IMR-90 (cell line): ENCODE measurements at regions not wholly inside any gene's neighbourhood (a gene's known extent, or its start where the extent isn't known, plus 50 kb on each side); places are given as distances from the start of the nearest gene placed in this dataset.

ENCODE experiments used
- RAD21 ChIP-seq: IDR thresholded peaks from 2 replicates; pipeline ENCODE4 v1.6.1; 2012; ENCODE audit warnings: low read length, improper control_type of control experiment
- RFX5 ChIP-seq: IDR thresholded peaks from 2 replicates; pipeline ENCODE4 v1.8.0; 2012; ENCODE audit warnings: low read depth, mild to moderate bottlenecking, low read length, moderate library complexity
- SMC3 ChIP-seq: fragments of 150-350 bp; IDR thresholded peaks from 2 replicates; pipeline ENCODE4 v1.6.1; 2016; ENCODE audit warnings: low read depth, mild to moderate bottlenecking, antibody characterized with exemption, low read length, moderate library complexity
- TF ChIP-seq, protein P1 (sequence below): conservative IDR thresholded peaks from 2 replicates; pipeline ENCODE4 v1.5.1; 2012; ENCODE audit warnings: mild to moderate bottlenecking, low read depth, low read length, improper control_type of control experiment

DNA sequence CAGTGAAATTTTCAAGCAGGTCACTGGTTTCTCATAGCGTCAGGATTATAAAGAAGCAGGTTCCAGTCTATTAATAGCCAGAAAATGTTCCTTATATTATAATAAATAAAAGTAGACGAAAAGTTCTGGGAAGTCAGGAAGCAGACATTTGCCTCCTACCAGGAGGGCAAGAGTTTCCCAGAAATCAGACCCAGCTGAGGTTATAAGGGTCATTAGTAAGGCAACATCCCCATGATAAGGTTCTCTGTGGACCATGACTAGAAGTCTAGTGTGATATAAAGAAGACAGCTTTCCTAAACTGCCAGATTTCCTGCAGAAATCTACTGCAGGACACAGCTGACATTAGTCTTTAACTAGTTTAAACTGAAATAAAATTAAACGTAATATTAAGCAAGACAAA is 210.1 kb upstream of the STK17B start:
- TF ChIP-seq, protein P1, sequence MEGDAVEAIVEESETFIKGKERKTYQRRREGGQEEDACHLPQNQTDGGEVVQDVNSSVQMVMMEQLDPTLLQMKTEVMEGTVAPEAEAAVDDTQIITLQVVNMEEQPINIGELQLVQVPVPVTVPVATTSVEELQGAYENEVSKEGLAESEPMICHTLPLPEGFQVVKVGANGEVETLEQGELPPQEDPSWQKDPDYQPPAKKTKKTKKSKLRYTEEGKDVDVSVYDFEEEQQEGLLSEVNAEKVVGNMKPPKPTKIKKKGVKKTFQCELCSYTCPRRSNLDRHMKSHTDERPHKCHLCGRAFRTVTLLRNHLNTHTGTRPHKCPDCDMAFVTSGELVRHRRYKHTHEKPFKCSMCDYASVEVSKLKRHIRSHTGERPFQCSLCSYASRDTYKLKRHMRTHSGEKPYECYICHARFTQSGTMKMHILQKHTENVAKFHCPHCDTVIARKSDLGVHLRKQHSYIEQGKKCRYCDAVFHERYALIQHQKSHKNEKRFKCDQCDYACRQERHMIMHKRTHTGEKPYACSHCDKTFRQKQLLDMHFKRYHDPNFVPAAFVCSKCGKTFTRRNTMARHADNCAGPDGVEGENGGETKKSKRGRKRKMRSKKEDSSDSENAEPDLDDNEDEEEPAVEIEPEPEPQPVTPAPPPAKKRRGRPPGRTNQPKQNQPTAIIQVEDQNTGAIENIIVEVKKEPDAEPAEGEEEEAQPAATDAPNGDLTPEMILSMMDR: no peak
- TF ChIP-seq RAD21 (no peak), RFX5 (no peak), SMC3 (no peak)
